GM12878 (cell line): ENCODE measurements at regions not wholly inside any gene's neighbourhood (a gene's known extent, or its start where the extent isn't known, plus 50 kb on each side); places are given as distances from the start of the nearest gene placed in this dataset.

Experiments used
- ATAC-seq: fragments of 200-7000 bp; cut with Tn5 transposase; 3 replicates; pipeline ENCODE4 v1.9.1; 2020; ENCODE audit warnings: mild to moderate bottlenecking, moderate library complexity
- BruUV-seq: library from RNA; stranded (reverse); fragments of 400-500 nt; replicated peaks from 2 replicates; lab custom pipeline; 2021; lab: Mats Ljungman, UMichigan
- CTCF ChIA-PET: fragments of 300-600 bp; sonication (Branson Sonifier 250); formaldehyde crosslinking; extraction: SDS; loops from one replicate; lab custom pipeline; 2021; ENCODE audit warnings: inconsistent platforms; lab: Yijun Ruan, JAX
- POLR2A ChIA-PET: fragments of 350-600 bp; formaldehyde crosslinking; extraction: SDS; loops from one replicate; lab custom pipeline; 2021; ENCODE audit warnings: inconsistent platforms; lab: Charles Lee
- RAD21 ChIA-PET: fragments of 300-600 bp; sonication (Branson Sonifier 250); formaldehyde crosslinking; loops from one replicate; lab custom pipeline; 2023; ENCODE audit warnings: antibody characterized with exemption; ENCODE audit not compliant: unreplicated experiment; lab: Charles Lee
- SMC1A ChIA-PET: fragments of 300-600 bp; sonication (Branson Sonifier 250); formaldehyde crosslinking; loops from one replicate; lab custom pipeline; 2023; ENCODE audit not compliant: unreplicated experiment, uncharacterized antibody; lab: Charles Lee
- DNase-seq: peaks from one replicate; pipeline ENCODE4 v3.0.0-alpha.2; 2011; ENCODE audit warnings: low read depth, low spot score
- FAIRE-seq: peaks from 3 replicates; lab custom pipeline; 2011; peaks lifted over from hg19 to GRCh38; lab: Jason Lieb, UNC
- H2AFZ ChIP-seq: 2 replicates; pipeline ENCODE4 v1.6.0; 2011; ENCODE audit warnings: low read depth, low read length, control low read depth; ENCODE audit not compliant: control insufficient read depth
- H3K27ac ChIP-seq: 2 replicates; pipeline ENCODE4 v1.5.1; 2011; ENCODE audit warnings: control low read depth; ENCODE audit not compliant: control insufficient read depth, insufficient read depth
- H3K27me3 ChIP-seq, 2 experiments: replicated peaks in 1 of 2; 2 replicates each; pipeline versions ENCODE4 v1.6.0 to v1.6.1; 2011; ENCODE audit warnings: low read length in 1 of 2; ENCODE audit not compliant: control insufficient read depth in 2 of 2, insufficient read depth in 2 of 2
- H3K36me3 ChIP-seq, 2 experiments: 2 replicates each; pipeline ENCODE4 v1.5.1; 2011; ENCODE audit warnings: low read length in 1 of 2; ENCODE audit not compliant: control insufficient read depth in 2 of 2, insufficient read depth in 2 of 2
- H3K4me1 ChIP-seq: 2 replicates; pipeline ENCODE4 v1.6.1; 2011; ENCODE audit warnings: mild to moderate bottlenecking, low read length, moderate library complexity, mixed read lengths; ENCODE audit not compliant: control insufficient read depth, insufficient read depth
- H3K4me2 ChIP-seq: 2 replicates; pipeline ENCODE4 v1.6.0; 2011; ENCODE audit warnings: control low read depth; ENCODE audit not compliant: control insufficient read depth, insufficient read depth
- H3K4me3 ChIP-seq: fragments of 200-600 bp; sonication (generic); 2 replicates; pipeline ENCODE4 v1.5.1; 2016
- H3K79me2 ChIP-seq: 2 replicates; pipeline ENCODE4 v1.6.0; 2011; ENCODE audit warnings: low read length; ENCODE audit not compliant: control insufficient read depth, insufficient read depth
- H3K9ac ChIP-seq: 2 replicates; pipeline ENCODE4 v1.8.0; 2011; ENCODE audit warnings: low read length, control low read depth, mixed read lengths; ENCODE audit not compliant: control insufficient read depth, insufficient read depth
- H3K9me3 ChIP-seq: replicated peaks from 3 replicates; pipeline ENCODE4 v1.5.1; 2011; ENCODE audit warnings: mild to moderate bottlenecking, low read length; ENCODE audit not compliant: control insufficient read depth, insufficient read depth
- H4K20me1 ChIP-seq: 2 replicates; pipeline ENCODE4 v1.6.0; 2011; ENCODE audit not compliant: control insufficient read depth, insufficient read depth
- CBFB ChIP-seq: IDR thresholded peaks from 2 replicates; pipeline ENCODE4 v1.6.1; 2016; ENCODE audit warnings: antibody characterized with exemption, low read depth
- FOS ChIP-seq: IDR thresholded peaks from 3 replicates; pipeline ENCODE4 v1.6.1; 2011; ENCODE audit warnings: borderline replicate concordance; ENCODE audit not compliant: insufficient read length; ENCODE audit errors: extremely low read depth
- JUNB ChIP-seq: IDR thresholded peaks from 2 replicates; pipeline ENCODE4 v1.6.1; 2016; ENCODE audit warnings: antibody characterized with exemption, mild to moderate bottlenecking
- MTA3 ChIP-seq: IDR thresholded peaks from 2 replicates; pipeline ENCODE4 v1.6.1; 2012; ENCODE audit warnings: low read length, inconsistent platforms, borderline replicate concordance
- NFYA ChIP-seq: IDR thresholded peaks from 2 replicates; pipeline ENCODE4 v1.6.1; 2011; ENCODE audit warnings: low read depth, mild to moderate bottlenecking, low read length, improper control_type of control experiment, borderline replicate concordance
- ZZZ3 ChIP-seq: IDR thresholded peaks from 2 replicates; pipeline ENCODE4 v1.6.1; 2011; ENCODE audit warnings: low read depth; ENCODE audit not compliant: control insufficient read depth, insufficient read length
- WGBS: methylation state at CpG from one replicate; pipeline ENCODE4 v1.1.6; 2016; ENCODE audit warnings: low lambda C conversion rate; ENCODE audit not compliant: insufficient replicate concordance, insufficient coverage; ENCODE audit errors: missing lambda C conversion rate; 5-methylcytosine and 5-hydroxymethylcytosine counted together
- in situ Hi-C: fragments of 300-500 bp; cut with MboI; formaldehyde crosslinking; loops from 9 replicates; pipeline ENCODE4 v1.14.3; 2018; ENCODE audit warnings: mixed read lengths
- intact Hi-C: fragments of 100-400 bp; cut with micrococcal nuclease; formaldehyde crosslinking; loops from one replicate; pipeline ENCODE4 v1.14.2; 2022; ENCODE audit not compliant: unreplicated experiment
- TF ChIP-seq, protein P1 (sequence below): fragments of 450-650 bp; formaldehyde crosslinking; IDR thresholded peaks from 2 replicates; pipeline ENCODE4 v1.4.0; 2022; ENCODE audit warnings: mild to moderate bottlenecking, moderate library complexity
- TF ChIP-seq, protein P2 (sequence below): IDR thresholded peaks from 2 replicates; pipeline ENCODE4 v1.6.1; 2012; ENCODE audit warnings: low read depth, low read length, improper control_type of control experiment
- TF ChIP-seq, protein P3 (sequence below): fragments of 450-650 bp; IDR thresholded peaks from 2 replicates; pipeline ENCODE4 v1.6.1; 2016; ENCODE audit warnings: mild to moderate bottlenecking

DNA sequence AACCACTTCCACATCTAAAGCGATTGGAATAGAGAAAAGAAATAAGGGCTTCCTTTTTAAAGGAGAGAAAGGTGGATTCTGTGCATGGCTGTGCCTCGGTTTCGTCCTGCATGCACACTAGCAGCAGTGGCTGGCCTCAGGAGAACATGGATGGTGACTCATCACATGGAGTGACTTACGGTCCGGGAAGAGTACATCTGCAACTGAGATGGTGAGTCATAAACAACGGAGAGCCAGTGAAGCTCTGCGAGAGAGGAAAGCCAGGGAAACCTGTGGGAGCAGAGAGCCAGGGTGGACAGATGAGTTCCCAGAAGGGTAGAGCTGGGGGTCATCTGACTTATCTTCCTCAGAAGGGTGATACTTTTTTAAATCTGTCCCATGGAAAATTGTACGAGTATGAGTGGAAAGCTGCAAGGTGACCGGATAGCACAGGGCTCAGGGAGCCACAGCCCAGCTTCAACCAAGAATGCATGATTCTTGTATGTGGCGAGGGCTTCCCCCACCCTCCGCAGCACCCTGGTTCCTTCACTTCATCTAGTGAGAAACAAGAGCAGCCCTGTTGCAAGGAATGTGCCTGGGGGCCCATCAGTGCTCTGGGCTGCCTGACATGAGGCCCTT, 259.1 kb downstream of the KLF6 start:
- ChIA-PET RAD21 (no interaction called here), POLR2A (no interaction called here), SMC1A (no interaction called here), CTCF (no interaction called here)
- no peaks in the 10 kb centered on the region for H3K36me3 ChIP-seq
- H3K79me2 ChIP-seq, result no peaks in the 10 kb centered on the region
- DNase-seq (no peak), FAIRE-seq (no peak), ATAC-seq (no peak)
- H3K4me1 ChIP-seq, result no peaks in the 10 kb centered on the region
- H3K4me2 ChIP-seq, result no peak overlapping the region
- no peaks in the 10 kb centered on the region for H3K27me3 ChIP-seq
- H3K9ac ChIP-seq, result no peak overlapping the region
- no peaks in the 10 kb centered on the region for H4K20me1 ChIP-seq
- intact Hi-C loops (no loop called here), in situ Hi-C loops (no loop called here)
- no peaks in the 10 kb centered on the region for H3K9me3 ChIP-seq
- H2AFZ ChIP-seq, result no peak overlapping the region
- no peak overlapping the region for H3K27ac ChIP-seq
- 54% methylated on average over 11 of the region's 11 CpGs for WGBS
- BruUV-seq, result no TSS peak
- TF ChIP-seq ZZZ3, result no peak
- TF ChIP-seq NFYA, result no peak
- TF ChIP-seq CBFB, result no peak
- TF ChIP-seq, protein P1, sequence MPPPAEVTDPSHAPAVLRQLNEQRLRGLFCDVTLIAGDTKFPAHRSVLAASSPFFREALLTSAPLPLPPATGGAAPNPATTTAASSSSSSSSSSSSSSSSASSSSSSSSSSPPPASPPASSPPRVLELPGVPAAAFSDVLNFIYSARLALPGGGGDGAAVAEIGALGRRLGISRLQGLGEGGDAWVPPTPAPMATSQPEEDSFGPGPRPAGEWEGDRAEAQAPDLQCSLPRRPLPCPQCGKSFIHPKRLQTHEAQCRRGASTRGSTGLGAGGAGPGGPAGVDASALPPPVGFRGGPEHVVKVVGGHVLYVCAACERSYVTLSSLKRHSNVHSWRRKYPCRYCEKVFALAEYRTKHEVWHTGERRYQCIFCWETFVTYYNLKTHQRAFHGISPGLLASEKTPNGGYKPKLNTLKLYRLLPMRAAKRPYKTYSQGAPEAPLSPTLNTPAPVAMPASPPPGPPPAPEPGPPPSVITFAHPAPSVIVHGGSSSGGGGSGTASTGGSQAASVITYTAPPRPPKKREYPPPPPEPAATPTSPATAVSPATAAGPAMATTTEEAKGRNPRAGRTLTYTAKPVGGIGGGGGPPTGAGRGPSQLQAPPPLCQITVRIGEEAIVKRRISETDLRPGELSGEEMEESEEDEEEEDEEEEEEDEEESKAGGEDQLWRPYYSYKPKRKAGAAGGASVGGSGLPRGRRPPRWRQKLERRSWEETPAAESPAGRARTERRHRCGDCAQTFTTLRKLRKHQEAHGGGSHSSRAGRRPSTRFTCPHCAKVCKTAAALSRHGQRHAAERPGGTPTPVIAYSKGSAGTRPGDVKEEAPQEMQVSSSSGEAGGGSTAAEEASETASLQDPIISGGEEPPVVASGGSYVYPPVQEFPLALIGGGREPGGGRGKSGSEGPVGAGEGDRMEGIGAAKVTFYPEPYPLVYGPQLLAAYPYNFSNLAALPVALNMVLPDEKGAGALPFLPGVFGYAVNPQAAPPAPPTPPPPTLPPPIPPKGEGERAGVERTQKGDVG (CRISPR knock-in tag), result no peak
- TF ChIP-seq JUNB, result no peak
- TF ChIP-seq, protein P2, sequence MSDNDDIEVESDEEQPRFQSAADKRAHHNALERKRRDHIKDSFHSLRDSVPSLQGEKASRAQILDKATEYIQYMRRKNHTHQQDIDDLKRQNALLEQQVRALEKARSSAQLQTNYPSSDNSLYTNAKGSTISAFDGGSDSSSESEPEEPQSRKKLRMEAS, result no peak
- no peak for TF ChIP-seq FOS
- no peak for TF ChIP-seq MTA3
- TF ChIP-seq, protein P3, sequence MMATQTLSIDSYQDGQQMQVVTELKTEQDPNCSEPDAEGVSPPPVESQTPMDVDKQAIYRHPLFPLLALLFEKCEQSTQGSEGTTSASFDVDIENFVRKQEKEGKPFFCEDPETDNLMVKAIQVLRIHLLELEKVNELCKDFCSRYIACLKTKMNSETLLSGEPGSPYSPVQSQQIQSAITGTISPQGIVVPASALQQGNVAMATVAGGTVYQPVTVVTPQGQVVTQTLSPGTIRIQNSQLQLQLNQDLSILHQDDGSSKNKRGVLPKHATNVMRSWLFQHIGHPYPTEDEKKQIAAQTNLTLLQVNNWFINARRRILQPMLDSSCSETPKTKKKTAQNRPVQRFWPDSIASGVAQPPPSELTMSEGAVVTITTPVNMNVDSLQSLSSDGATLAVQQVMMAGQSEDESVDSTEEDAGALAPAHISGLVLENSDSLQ, result no peak
- H3K4me3 ChIP-seq, result no peak overlapping the region
